ENCODE measurements at regions not wholly inside any gene's neighbourhood (a gene's known extent, or its start where the extent isn't known, plus 50 kb on each side); places are given as distances from the start of the nearest gene placed in this dataset.

GRCh38 chr2:228374741-228375140 lies 193.3 kb upstream of the SPHKAP start:
- no peak for DNase-seq
- TF ChIP-seq POLR2A (IDR thresholded peaks at IDR 0.05) = no peak
- no peak for TF ChIP-seq CTCF (IDR thresholded peaks at IDR 0.05)
- H3K36me3 ChIP-seq = no peaks in the 10 kb centered on the region
- no peak overlapping the region for H3K4me3 ChIP-seq
- H3K4me1 ChIP-seq = no peaks in the 10 kb centered on the region
- no peaks in the 10 kb centered on the region for H3K9me3 ChIP-seq
- H3K27me3 ChIP-seq = no peaks in the 10 kb centered on the region
- H3K27ac ChIP-seq = no peak overlapping the region

GRCh38 chr2:228373191-228373590 lies 191.7 kb upstream of the SPHKAP start:
- H3K36me3 ChIP-seq = no peaks in the 10 kb centered on the region
- H3K4me3 ChIP-seq = no peak overlapping the region
- no peaks in the 10 kb centered on the region for H3K27me3 ChIP-seq
- H3K4me1 ChIP-seq = no peaks in the 10 kb centered on the region
- DNase-seq = no peak
- no peaks in the 10 kb centered on the region for H3K9me3 ChIP-seq
- TF ChIP-seq CTCF (IDR thresholded peaks at IDR 0.05) (no peak), POLR2A (IDR thresholded peaks at IDR 0.05) (no peak)
- no peak overlapping the region for H3K27ac ChIP-seq

GRCh38 chr2:228372212-228372611 lies 190.7 kb upstream of the SPHKAP start:
- no peaks in the 10 kb centered on the region for H3K9me3 ChIP-seq
- H3K4me3 ChIP-seq = no peak overlapping the region
- H3K27me3 ChIP-seq = no peaks in the 10 kb centered on the region
- H3K36me3 ChIP-seq = no peaks in the 10 kb centered on the region
- DNase-seq = no peak
- H3K27ac ChIP-seq = no peak overlapping the region
- TF ChIP-seq POLR2A (IDR thresholded peaks at IDR 0.05) = no peak
- no peak for TF ChIP-seq CTCF (IDR thresholded peaks at IDR 0.05)
- H3K4me1 ChIP-seq = no peaks in the 10 kb centered on the region

- H3K27me3 ChIP-seq = no peaks in the 10 kb centered on the region
- TF ChIP-seq POLR2A (IDR thresholded peaks at IDR 0.05) = no peak
- no peak for TF ChIP-seq CTCF (IDR thresholded peaks at IDR 0.05)
- no peak overlapping the region for H3K27ac ChIP-seq
- DNase-seq = no peak
- no peaks in the 10 kb centered on the region for H3K4me1 ChIP-seq
- no peak overlapping the region for H3K4me3 ChIP-seq
- no peaks in the 10 kb centered on the region for H3K36me3 ChIP-seq
- no peaks in the 10 kb centered on the region for H3K9me3 ChIP-seq
Measured at GRCh38 chr2:228369400-228370031, 188.0 kb upstream of the SPHKAP start.

- Histone ChIP-seq H3K4me1 (no peaks in the 10 kb centered on the region), H3K36me3 (no peaks in the 10 kb centered on the region), H3K27me3 (no peaks in the 10 kb centered on the region), H3K4me3 (no peak overlapping the region), H3K9me3 (no peaks in the 10 kb centered on the region), H3K27ac (no peak overlapping the region)
- no peak for TF ChIP-seq CTCF (IDR thresholded peaks at IDR 0.05)
- no peak for TF ChIP-seq POLR2A (IDR thresholded peaks at IDR 0.05)
- no peak for DNase-seq
Measured at GRCh38 chr2:228367356-228367755, 185.9 kb upstream of the SPHKAP start.

GRCh38 chr2:228359473-228359872 lies 178.0 kb upstream of the SPHKAP start:
- Histone ChIP-seq H3K4me1 (no peaks in the 10 kb centered on the region), H3K9me3 (no peaks in the 10 kb centered on the region), H3K36me3 (no peaks in the 10 kb centered on the region), H3K27ac (no peak overlapping the region), H3K27me3 (no peaks in the 10 kb centered on the region), H3K4me3 (no peak overlapping the region)
- TF ChIP-seq CTCF (IDR thresholded peaks at IDR 0.05) (no peak), POLR2A (IDR thresholded peaks at IDR 0.05) (no peak)
- no peak for DNase-seq

Measured in Peyer's patch (tissue), 4 donors.